Esophagus squamous epithelium (tissue), 4 donors: ENCODE measurements at regions not wholly inside any gene's neighbourhood (a gene's known extent, or its start where the extent isn't known, plus 50 kb on each side); places are given as distances from the start of the nearest gene placed in this dataset.

ENCODE experiments used
- POLR2A ChIP-seq, 4 donors: fragments of 450-650 bp; IDR thresholded peaks; one replicate each; pipeline ENCODE4 v1.6.1; 2017; ENCODE audit warnings: antibody characterized with exemption in 4 of 4, mild to moderate bottlenecking in 4 of 4, moderate library complexity in 3 of 4
- TF ChIP-seq, protein P1 (sequence below), 6 experiments: fragments of 450-650 bp in 4 of 6; fragments of 200-600 bp in 2 of 6; sonication (generic) in 2 of 6; IDR thresholded peaks; one replicate each; pipeline ENCODE4 v1.5.1; 2016 to 2019; ENCODE audit warnings: antibody characterized with exemption in 6 of 6, mild to moderate bottlenecking in 4 of 6, moderate library complexity in 4 of 6

DNA sequence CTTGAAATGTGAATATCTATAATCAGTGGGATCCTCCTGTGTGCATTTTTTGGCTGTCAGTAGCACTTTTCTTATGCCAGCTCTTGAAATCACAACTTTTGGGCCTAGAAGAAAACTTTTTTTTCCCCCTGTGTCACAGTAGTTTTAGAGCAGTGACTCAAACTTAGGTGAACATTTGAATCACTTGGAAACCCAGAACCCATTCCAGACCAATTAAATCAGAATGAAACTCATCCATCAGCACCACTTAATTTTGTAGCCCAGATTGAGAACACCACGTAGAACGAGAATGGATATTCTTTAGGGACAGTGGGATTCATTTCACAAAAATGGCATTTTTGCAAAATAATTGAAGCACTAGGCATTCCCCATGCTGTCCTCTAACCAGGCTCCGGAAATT lies 224.8 kb upstream of the NANOGP8 start:
- TF ChIP-seq, protein P1, sequence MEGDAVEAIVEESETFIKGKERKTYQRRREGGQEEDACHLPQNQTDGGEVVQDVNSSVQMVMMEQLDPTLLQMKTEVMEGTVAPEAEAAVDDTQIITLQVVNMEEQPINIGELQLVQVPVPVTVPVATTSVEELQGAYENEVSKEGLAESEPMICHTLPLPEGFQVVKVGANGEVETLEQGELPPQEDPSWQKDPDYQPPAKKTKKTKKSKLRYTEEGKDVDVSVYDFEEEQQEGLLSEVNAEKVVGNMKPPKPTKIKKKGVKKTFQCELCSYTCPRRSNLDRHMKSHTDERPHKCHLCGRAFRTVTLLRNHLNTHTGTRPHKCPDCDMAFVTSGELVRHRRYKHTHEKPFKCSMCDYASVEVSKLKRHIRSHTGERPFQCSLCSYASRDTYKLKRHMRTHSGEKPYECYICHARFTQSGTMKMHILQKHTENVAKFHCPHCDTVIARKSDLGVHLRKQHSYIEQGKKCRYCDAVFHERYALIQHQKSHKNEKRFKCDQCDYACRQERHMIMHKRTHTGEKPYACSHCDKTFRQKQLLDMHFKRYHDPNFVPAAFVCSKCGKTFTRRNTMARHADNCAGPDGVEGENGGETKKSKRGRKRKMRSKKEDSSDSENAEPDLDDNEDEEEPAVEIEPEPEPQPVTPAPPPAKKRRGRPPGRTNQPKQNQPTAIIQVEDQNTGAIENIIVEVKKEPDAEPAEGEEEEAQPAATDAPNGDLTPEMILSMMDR (IDR thresholded peaks at IDR 0.05), result no peak
- TF ChIP-seq POLR2A (IDR thresholded peaks at IDR 0.05), result no peak
